ENCODE measurements at regions not wholly inside any gene's neighbourhood (a gene's known extent, or its start where the extent isn't known, plus 50 kb on each side); places are given as distances from the start of the nearest gene placed in this dataset.

GRCh38 chr9:17967731-17968130 is 388.9 kb downstream of the SH3GL2 start:
- TF ChIP-seq CTCF (IDR thresholded peaks at IDR 0.05) (no peak), POLR2A (IDR thresholded peaks at IDR 0.05) (no peak)

Measured in esophagus squamous epithelium (tissue), 4 donors.